ENCODE measurements at regions not wholly inside any gene's neighbourhood (a gene's known extent, or its start where the extent isn't known, plus 50 kb on each side); places are given as distances from the start of the nearest gene placed in this dataset.
A peak's percentile ranks its signal among the peaks of the same experiment; 100 is the strongest.

- Mint-ChIP-seq H3K36me3 (ENCODE audit: insufficient read depth) (no peaks in the 10 kb centered on the region), H3K4me3 (no peak overlapping the region), H3K27ac (no peak overlapping the region), H3K4me1 (ENCODE audit: low read depth in 2 of 2) (peaks cover 0 to 4% of the 10 kb centered on the region in 2 donors), H3K27me3 (peaks cover 0 to 8% of the 10 kb centered on the region in 2 donors), H3K9me3 (peaks cover 0 to 3% of the 10 kb centered on the region in 2 donors)
- ATAC-seq (replicated peaks) (no peak), DNase-seq (no peak)
Observed at GRCh38 chr3:67713764-67714469, 59.5 kb upstream of the SUCLG2 start.

GRCh38 chr3:67712259-67712658, 57.8 kb upstream of the SUCLG2 start:
- Mint-ChIP-seq H3K4me1 (ENCODE audit: low read depth in 2 of 2) (peaks cover 0 to 4% of the 10 kb centered on the region in 2 donors), H3K9me3 (peaks cover 0 to 3% of the 10 kb centered on the region in 2 donors), H3K4me3 (no peak overlapping the region), H3K36me3 (ENCODE audit: insufficient read depth) (no peaks in the 10 kb centered on the region), H3K27ac (no peak overlapping the region), H3K27me3 (peaks cover 0 to 8% of the 10 kb centered on the region in 2 donors)
- ATAC-seq (replicated peaks) (no peak), DNase-seq (no peak)

GRCh38 chr3:67710396-67710795, 56.0 kb upstream of the SUCLG2 start:
- Mint-ChIP-seq H3K9me3 (peaks cover 0 to 3% of the 10 kb centered on the region in 2 donors), H3K36me3 (ENCODE audit: insufficient read depth) (no peaks in the 10 kb centered on the region), H3K27ac (no peak overlapping the region), H3K4me3 (no peak overlapping the region), H3K27me3 (peaks cover 0 to 8% of the 10 kb centered on the region in 2 donors), H3K4me1 (ENCODE audit: low read depth in 2 of 2) (peaks cover 0 to 4% of the 10 kb centered on the region in 2 donors)
- DNase-seq (no peak), ATAC-seq (replicated peaks) (no peak)

GRCh38 chr3:67706934-67707333, 52.5 kb upstream of the SUCLG2 start:
- no peak overlapping the region for H3K4me3 Mint-ChIP-seq
- peaks cover 0 to 8% of the 10 kb centered on the region in 2 donors for H3K27me3 Mint-ChIP-seq
- DNase-seq (no peak), ATAC-seq (replicated peaks) (no peak)
- peaks cover 0 to 4% of the 10 kb centered on the region in 2 donors for H3K4me1 Mint-ChIP-seq (ENCODE audit: low read depth in 2 of 2)
- no peak overlapping the region for H3K27ac Mint-ChIP-seq
- peaks cover 0 to 3% of the 10 kb centered on the region in 2 donors for H3K9me3 Mint-ChIP-seq
- H3K36me3 Mint-ChIP-seq (ENCODE audit: insufficient read depth) = no peaks in the 10 kb centered on the region

- Mint-ChIP-seq H3K4me3 (no peak overlapping the region), H3K27me3 (no peaks in the 10 kb centered on the region), H3K4me1 (ENCODE audit: low read depth in 2 of 2) (no peaks in the 10 kb centered on the region), H3K36me3 (ENCODE audit: insufficient read depth) (no peaks in the 10 kb centered on the region), H3K27ac (peak overlapping the region in 1 of 2 donors; percentile 2), H3K9me3 (no peaks in the 10 kb centered on the region)
- no peak for ATAC-seq (replicated peaks)
- DNase-seq = no peak
Observed at GRCh38 chr3:67704322-67704721, 49.9 kb upstream of the SUCLG2 start.
